ENCODE measurements at regions not wholly inside any gene's neighbourhood (a gene's known extent, or its start where the extent isn't known, plus 50 kb on each side); places are given as distances from the start of the nearest gene placed in this dataset.

DNA sequence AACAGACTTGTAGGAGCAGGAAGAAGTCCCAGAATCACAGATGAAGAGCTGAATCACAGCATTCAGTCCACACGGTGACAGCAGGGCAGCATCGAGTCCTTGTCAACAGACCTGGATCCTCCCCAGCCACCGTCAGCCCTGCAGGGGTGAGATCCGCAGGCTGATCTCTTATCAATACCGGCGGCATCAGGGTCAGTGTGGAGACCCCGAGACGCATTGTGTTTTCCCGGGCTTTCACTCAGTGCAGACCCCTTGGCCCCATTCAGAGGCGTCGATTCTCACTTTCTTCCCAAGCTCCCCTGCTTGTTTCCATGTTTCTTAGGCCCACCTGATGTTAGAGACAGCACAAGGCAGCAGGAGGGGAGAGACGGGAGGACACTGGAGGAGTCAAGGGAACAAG is 609.6 kb downstream of the PTPRU start:
- intact Hi-C loops (cut with micrococcal nuclease), result loop anchor here (2.0 to 5.0 kb wide), 2 partner anchors 159 to 333 kb away; no protein-coding TSS in a partner anchor
- DNase-seq, result no peak
- Mint-ChIP-seq H3K9me3 (peaks cover 8% of the 10 kb centered on the region), H3K36me3 (ENCODE audit: low read depth) (no peaks in the 10 kb centered on the region), H3K27ac (no peak overlapping the region), H3K4me3 (no peak overlapping the region), H3K27me3 (peaks cover 3% of the 10 kb centered on the region), H3K4me1 (no peaks in the 10 kb centered on the region)

DNA sequence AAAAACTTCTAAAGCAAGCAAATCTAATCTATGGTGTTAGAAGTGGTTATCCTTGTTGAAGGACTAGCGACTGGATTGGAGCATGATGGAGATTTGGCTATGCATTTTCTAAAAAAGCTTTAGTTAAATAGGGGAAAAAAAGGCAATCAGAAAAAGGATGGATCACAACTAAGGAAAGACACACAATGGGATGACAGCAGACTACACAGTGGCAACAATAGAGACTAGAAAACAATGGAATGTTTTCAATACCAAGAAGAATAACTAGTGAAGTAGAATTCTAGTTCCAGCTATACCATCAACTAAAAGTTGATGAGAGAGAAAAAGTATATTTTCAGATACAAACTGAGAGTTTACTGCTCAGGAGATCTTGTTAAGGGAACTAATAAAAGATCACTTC is 605.8 kb downstream of the PTPRU start:
- Mint-ChIP-seq H3K27me3 (peaks cover 3% of the 10 kb centered on the region), H3K4me1 (no peaks in the 10 kb centered on the region)
- intact Hi-C loops (cut with micrococcal nuclease), result no loop called here

DNA sequence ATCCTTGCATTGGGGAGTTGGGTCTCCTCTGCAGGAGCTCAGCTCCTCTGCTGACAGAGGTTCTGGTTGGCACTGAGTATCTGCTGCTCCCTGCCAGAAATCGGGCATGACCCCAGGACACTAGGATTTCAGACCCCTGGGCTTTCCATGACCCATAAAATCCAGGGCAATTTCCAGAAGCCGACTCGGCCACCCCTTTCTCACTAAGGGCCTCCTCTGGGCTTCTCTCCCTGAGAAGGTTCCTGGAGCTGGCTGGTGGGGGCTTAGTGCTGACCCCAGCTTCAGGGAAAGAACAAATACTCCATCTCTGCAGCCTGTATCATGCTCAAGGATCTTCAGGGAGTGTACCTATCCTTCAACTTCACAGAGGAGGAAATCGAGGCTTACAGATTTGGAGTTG is 603.4 kb downstream of the PTPRU start:
- H3K36me3 Mint-ChIP-seq (ENCODE audit: low read depth), result no peaks in the 10 kb centered on the region
- no peak overlapping the region for H3K4me3 Mint-ChIP-seq
- H3K9me3 Mint-ChIP-seq, result peaks cover 8% of the 10 kb centered on the region
- DNase-seq, result no peak
- peaks cover 5% of the 10 kb centered on the region for H3K27me3 Mint-ChIP-seq
- intact Hi-C loops (cut with micrococcal nuclease), result no loop called here
- no peaks in the 10 kb centered on the region for H3K4me1 Mint-ChIP-seq
- no peak overlapping the region for H3K27ac Mint-ChIP-seq

More for the DNA sequence above, 605.8 kb downstream of the PTPRU start:
- no peak for DNase-seq
- H3K27ac Mint-ChIP-seq, result no peak overlapping the region
- H3K36me3 Mint-ChIP-seq (ENCODE audit: low read depth), result no peaks in the 10 kb centered on the region
- H3K4me3 Mint-ChIP-seq, result no peak overlapping the region
- peaks cover 8% of the 10 kb centered on the region for H3K9me3 Mint-ChIP-seq

DNA sequence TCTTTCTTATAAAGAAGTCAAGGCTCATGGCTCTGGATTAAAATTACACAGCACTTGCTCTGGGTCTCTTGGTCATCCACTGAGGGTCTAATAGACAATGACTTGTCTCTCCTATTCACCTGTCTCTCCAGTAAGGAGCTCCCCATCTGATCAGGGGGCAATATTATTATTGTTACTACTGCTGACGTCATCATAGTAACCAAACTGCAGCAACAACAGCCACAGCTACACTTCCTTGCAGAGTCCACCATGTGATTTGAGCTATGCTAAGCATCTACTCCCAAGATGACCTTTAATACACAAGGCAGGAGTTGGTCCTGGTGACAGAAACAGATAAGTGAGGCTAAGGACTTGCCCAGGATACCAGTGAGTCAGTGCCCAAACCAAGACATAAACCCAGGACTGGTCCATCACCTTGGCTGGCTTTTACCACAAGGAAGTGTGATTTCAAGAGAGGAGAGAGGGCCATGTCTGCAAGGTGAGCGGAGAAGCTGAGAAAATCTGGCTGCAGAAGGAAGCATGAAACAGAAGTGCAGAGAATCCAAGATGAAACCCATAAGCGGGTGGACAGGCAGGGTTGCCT is 602.5 kb downstream of the PTPRU start:
- Mint-ChIP-seq H3K27ac (no peak overlapping the region), H3K4me3 (no peak overlapping the region), H3K27me3 (peaks cover 5% of the 10 kb centered on the region), H3K36me3 (ENCODE audit: low read depth) (no peaks in the 10 kb centered on the region), H3K9me3 (peaks cover 8% of the 10 kb centered on the region), H3K4me1 (no peaks in the 10 kb centered on the region)
- intact Hi-C loops (cut with micrococcal nuclease), result no loop called here
- DNase-seq, result no peak

DNA sequence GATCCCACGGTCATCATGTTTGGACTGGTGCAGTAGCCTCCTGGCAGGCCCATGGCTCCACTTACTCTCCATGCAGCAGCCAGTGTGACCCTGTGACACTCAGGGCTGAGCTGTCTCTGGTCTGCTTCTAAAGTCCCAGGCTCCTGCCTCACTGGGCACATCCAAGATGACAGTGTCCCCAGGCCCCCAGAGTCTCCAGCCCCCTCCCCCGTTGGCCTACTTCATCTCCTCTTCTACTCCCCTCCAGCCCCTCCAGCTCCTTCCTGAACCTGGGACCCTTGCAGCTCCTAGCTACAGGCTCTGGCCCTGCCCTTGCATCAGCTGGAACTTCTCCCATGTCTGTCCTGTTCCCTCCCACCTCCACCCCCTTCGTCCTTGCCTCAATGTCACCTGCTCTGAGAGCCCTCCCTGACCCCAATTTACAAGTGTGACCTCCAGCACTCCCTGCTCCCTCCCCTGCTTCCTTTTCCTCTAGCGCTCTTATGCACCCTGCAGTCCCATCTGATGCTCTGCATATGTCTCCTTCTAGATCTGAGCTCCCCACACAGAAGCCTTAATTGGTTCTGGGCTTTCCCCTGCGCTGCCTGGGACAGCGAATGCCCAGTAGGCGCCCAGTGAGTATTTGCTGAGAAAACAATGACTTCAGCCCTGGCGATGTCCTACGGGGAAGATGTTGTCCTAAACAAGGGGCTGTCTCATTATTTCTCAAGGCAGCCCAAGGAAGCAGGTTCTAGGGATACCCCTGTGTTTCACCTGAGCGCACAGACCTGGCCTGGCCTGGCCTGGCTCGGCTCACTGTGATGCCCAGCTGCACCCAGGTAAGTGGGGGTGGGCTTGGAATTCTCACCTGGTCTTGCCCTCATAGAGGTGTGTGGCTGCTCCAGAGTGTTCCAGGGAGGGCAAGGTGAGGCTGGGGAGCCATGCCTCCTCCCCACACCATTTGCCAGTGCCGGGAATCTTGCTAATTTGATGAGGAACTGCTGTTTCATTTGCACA is 600.6 kb downstream of the PTPRU start:
- Mint-ChIP-seq H3K36me3 (ENCODE audit: low read depth) (no peaks in the 10 kb centered on the region), H3K27me3 (peaks cover 2% of the 10 kb centered on the region), H3K27ac (no peak overlapping the region), H3K4me3 (no peak overlapping the region), H3K9me3 (peaks cover 4% of the 10 kb centered on the region), H3K4me1 (no peaks in the 10 kb centered on the region)
- intact Hi-C loops (cut with micrococcal nuclease), result no loop called here
- no peak for DNase-seq

DNA sequence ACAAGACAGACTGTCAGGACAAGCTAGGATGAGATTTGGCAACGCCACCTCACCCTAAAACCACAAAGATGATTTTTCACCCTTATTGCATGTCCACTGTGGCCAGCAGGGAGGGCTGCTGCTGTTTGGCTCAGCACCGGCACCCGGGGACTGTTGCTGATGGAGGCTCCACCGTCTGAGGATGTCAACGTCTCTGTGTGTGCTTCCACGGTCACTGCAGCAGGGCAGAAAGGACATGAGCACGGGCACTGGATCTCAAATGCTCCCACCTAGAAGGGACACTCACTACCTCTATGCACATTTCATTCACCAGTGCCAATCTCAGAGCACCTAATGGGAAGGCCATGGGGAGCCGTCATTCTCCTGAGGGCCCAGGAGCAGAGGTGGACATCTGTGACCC is 599.6 kb downstream of the PTPRU start:
- Mint-ChIP-seq H3K27ac (no peak overlapping the region), H3K27me3 (peaks cover 2% of the 10 kb centered on the region), H3K36me3 (ENCODE audit: low read depth) (no peaks in the 10 kb centered on the region), H3K4me3 (no peak overlapping the region), H3K9me3 (no peaks in the 10 kb centered on the region), H3K4me1 (no peaks in the 10 kb centered on the region)
- no peak for DNase-seq
- intact Hi-C loops (cut with micrococcal nuclease), result no loop called here

DNA sequence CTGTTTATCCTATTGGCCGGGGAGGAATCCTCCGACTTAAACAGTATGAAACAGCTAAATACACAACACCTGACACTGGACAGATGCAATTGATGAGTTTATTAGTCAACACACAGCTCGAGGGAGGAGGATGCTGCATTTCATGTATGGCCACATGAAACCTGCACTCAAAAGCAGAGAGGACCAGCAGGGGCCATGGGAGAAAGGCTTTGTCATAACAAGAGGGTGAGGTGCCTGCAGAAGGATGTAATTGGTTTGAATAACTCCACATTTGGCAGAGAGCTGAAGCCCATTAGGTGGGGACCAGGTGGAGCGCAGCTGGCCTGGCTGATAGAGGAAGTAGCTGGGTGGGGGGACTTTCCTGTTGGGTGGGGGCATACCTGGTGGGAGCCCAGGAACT is 599.1 kb downstream of the PTPRU start:
- Mint-ChIP-seq H3K9me3 (no peaks in the 10 kb centered on the region), H3K27me3 (peaks cover 2% of the 10 kb centered on the region), H3K4me3 (no peak overlapping the region), H3K36me3 (ENCODE audit: low read depth) (no peaks in the 10 kb centered on the region), H3K27ac (no peak overlapping the region), H3K4me1 (no peaks in the 10 kb centered on the region)
- intact Hi-C loops (cut with micrococcal nuclease), result no loop called here
- DNase-seq, result no peak

DNA sequence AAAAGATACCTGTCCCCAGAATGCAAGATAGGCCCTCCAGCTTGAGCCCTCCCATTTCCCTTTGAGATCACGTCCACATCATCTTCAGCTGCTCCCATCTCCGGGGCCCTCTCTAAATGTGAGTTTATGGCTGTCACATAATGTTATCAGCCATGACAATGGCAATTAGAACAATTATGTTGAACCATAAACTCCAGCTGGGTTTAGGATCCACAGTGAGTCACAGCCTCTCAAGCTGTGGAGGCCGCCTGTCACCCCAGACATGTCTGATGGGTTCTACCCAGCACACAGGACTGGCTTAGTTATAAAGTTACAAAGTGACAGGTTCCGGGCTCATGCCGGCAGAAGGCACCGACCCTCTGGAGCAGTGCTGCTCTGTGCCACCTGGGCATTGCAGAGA is 597.3 kb downstream of the PTPRU start:
- Mint-ChIP-seq H3K27ac (no peak overlapping the region), H3K27me3 (peaks cover 2% of the 10 kb centered on the region), H3K4me1 (no peaks in the 10 kb centered on the region), H3K36me3 (ENCODE audit: low read depth) (no peaks in the 10 kb centered on the region), H3K4me3 (no peak overlapping the region), H3K9me3 (no peaks in the 10 kb centered on the region)
- DNase-seq, result no peak
- intact Hi-C loops (cut with micrococcal nuclease), result no loop called here

DNA sequence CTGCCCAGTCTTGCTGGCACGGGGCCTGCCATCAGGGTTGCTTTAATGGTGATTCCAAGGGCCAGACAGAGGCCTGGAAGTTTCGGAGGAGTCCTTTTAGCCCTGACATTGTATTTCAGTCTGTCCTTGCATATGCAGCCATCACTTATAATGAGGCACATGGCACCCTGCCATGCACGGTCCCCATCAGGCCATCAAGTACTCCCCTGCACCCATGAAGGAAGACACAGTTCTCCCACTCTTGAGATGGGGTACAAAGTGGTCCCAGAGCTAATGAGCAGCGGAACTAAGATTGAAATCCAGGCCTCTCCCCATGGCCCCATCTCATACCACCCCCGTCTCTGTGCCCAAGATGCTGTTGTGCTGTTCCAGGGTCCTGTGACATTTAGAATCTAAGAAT is 596.6 kb downstream of the PTPRU start:
- H3K4me3 Mint-ChIP-seq, result no peak overlapping the region
- DNase-seq, result no peak
- H3K4me1 Mint-ChIP-seq, result no peaks in the 10 kb centered on the region
- no peak overlapping the region for H3K27ac Mint-ChIP-seq
- intact Hi-C loops (cut with micrococcal nuclease), result no loop called here
- H3K9me3 Mint-ChIP-seq, result no peaks in the 10 kb centered on the region
- no peaks in the 10 kb centered on the region for H3K36me3 Mint-ChIP-seq (ENCODE audit: low read depth)
- H3K27me3 Mint-ChIP-seq, result peaks cover 2% of the 10 kb centered on the region

DNA sequence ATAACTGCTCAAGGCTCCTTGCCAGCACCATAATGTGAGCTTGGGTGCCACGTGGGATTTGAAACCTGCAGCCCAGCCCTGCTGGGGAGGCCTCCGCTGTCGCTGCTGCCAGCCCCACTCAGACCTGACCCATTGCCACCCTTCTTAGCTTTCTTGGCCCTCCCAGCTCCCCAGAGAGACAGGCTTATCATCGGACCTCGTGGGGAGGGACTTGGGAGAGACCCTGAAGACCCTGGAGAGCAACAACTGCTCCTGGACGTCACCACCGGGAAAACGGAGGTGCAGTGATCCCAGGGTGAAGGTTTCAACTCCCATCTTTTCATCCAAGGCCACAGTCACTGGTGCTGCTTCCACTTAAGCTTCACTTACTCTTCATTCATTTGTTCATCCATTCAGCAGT is 596.1 kb downstream of the PTPRU start:
- H3K9me3 Mint-ChIP-seq, result no peaks in the 10 kb centered on the region
- no peak for DNase-seq
- H3K27ac Mint-ChIP-seq, result no peak overlapping the region
- H3K36me3 Mint-ChIP-seq (ENCODE audit: low read depth), result no peaks in the 10 kb centered on the region
- intact Hi-C loops (cut with micrococcal nuclease), result no loop called here
- H3K27me3 Mint-ChIP-seq, result peaks cover 2% of the 10 kb centered on the region
- H3K4me3 Mint-ChIP-seq, result no peak overlapping the region
- no peaks in the 10 kb centered on the region for H3K4me1 Mint-ChIP-seq

DNA sequence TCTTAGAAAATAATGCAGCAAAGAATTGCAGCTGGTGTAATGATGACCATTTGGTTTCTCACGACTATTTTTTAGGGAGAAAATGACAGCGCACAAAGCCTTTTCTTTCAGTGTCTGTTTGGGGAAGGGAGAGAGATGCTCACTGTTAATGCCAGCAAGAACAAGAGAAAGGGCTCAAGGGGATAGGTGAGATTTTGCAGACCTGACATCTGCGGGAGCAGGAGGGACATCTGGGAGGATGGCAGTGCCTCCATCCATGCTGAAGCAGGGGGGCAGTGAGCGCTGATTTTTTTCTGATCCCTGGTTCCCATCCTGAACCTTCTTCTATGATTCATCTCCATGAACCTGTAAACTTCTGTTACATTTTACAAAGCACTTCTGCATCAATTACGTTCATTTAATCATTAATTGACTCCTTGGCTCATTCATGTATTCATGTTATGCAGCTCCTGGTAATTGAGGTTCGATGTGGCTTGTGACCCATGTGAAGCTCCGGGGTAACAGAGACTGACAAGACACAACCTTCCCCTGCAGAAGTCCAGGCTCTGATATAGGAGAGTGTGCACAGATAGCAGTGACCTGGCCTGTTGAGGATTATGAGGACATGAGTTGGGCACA is 595.3 kb downstream of the PTPRU start:
- Mint-ChIP-seq H3K36me3 (ENCODE audit: low read depth) (no peaks in the 10 kb centered on the region), H3K9me3 (no peaks in the 10 kb centered on the region), H3K4me3 (no peak overlapping the region), H3K27me3 (peaks cover 2% of the 10 kb centered on the region), H3K4me1 (no peaks in the 10 kb centered on the region), H3K27ac (no peak overlapping the region)
- intact Hi-C loops (cut with micrococcal nuclease), result no loop called here
- no peak for DNase-seq

DNA sequence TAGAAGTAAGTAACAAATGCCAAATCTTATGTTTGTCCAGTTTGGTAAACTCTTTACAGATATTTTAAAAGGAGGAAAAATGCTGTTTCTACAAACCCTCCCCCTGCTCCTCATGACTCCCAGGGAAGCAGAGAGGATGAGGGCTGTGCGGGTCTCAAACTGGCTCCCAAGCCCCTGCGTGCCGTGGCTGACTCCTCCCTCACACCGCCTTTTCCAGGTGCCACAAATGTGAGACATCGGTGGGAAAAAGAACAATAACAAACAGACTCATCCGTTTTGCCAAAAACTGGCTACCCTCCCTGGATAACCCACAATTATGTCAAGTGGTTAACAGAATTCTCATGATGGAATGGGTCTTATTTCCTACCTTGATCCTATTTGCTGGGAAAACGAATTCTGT is 594.6 kb downstream of the PTPRU start:
- Mint-ChIP-seq H3K4me3 (no peak overlapping the region), H3K27ac (no peak overlapping the region), H3K4me1 (no peaks in the 10 kb centered on the region), H3K27me3 (peaks cover 2% of the 10 kb centered on the region), H3K9me3 (no peaks in the 10 kb centered on the region), H3K36me3 (ENCODE audit: low read depth) (no peaks in the 10 kb centered on the region)
- intact Hi-C loops (cut with micrococcal nuclease), result no loop called here
- DNase-seq, result no peak

DNA sequence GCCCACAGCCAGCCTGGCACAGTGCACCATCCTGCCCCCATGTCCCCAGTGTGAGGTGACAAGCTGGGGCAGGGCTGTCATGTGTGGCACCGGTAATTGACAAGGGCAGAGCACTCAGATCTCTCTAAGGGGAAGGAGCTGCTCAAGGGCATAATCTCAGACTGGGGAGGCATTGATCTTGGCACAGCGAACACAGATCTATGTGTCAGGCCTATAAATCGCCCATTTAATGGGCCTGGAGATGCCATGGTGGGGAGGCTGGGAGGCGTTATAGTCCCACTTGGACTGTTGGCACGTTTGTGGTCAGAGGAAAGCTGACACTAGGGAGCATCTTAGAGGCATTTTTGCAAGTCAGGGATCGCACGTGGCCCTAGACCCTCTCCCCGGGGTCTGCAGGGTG is 594.1 kb downstream of the PTPRU start:
- Mint-ChIP-seq H3K9me3 (no peaks in the 10 kb centered on the region), H3K27me3 (peaks cover 2% of the 10 kb centered on the region), H3K4me1 (no peaks in the 10 kb centered on the region), H3K27ac (no peak overlapping the region), H3K36me3 (ENCODE audit: low read depth) (no peaks in the 10 kb centered on the region), H3K4me3 (no peak overlapping the region)
- no peak for DNase-seq
- intact Hi-C loops (cut with micrococcal nuclease), result no loop called here

All from activated CD4-positive, alpha-beta T cell treated with anti-CD3 and anti-CD28 coated beads, Interleukin-2, amount 10 ng/mL, durations not matched to agents 24 days and 14 days (primary cell).